Fibroblast of skin of right quadriceps (primary cell): ENCODE measurements at regions not wholly inside any gene's neighbourhood (a gene's known extent, or its start where the extent isn't known, plus 50 kb on each side); places are given as distances from the start of the nearest gene placed in this dataset.
"Not testable (repeated sequence)": the region's sequence is repeated elsewhere in the genome, so short reads cannot be mapped to it uniquely, and the experiment has no call there.

Experiments used
- DNase-seq: peaks from one replicate; pipeline ENCODE4 v3.0.0-alpha.2; 2013

- no peak for DNase-seq
Measured at GRCh38 chr6:97923249-97923648, 640.2 kb upstream of the MMS22L start.

GRCh38 chr6:97925504-97925903, 642.5 kb upstream of the MMS22L start:
- DNase-seq = no peak

- no peak for DNase-seq
Measured at GRCh38 chr6:97939440-97940168, 656.6 kb upstream of the MMS22L start.

- DNase-seq = peak; percentile 67
Measured at GRCh38 chr6:97947841-97948240, 664.8 kb upstream of the MMS22L start.

GRCh38 chr6:97958134-97958533, 675.1 kb upstream of the MMS22L start:
- no peak for DNase-seq

- peak; percentile 8 for DNase-seq
Measured at GRCh38 chr6:97963193-97963592, 680.2 kb upstream of the MMS22L start.

- no peak for DNase-seq
Measured at GRCh38 chr6:97969065-97969464, 686.0 kb upstream of the MMS22L start.

- no peak for DNase-seq
Measured at GRCh38 chr6:97977084-97977483, 694.1 kb upstream of the MMS22L start.

GRCh38 chr6:97978855-97979271, 695.8 kb upstream of the MMS22L start:
- no peak for DNase-seq

GRCh38 chr6:97979285-97979684, 696.3 kb upstream of the MMS22L start:
- not testable (repeated sequence) for DNase-seq

GRCh38 chr6:97989451-97989850, 706.4 kb upstream of the MMS22L start:
- DNase-seq = no peak

GRCh38 chr6:97995158-97995557, 712.1 kb upstream of the MMS22L start:
- no peak for DNase-seq

- DNase-seq = no peak
Measured at GRCh38 chr6:98002678-98003077, 719.7 kb upstream of the MMS22L start.

GRCh38 chr6:98014442-98015201, 731.6 kb upstream of the MMS22L start:
- DNase-seq = no peak

- DNase-seq = no peak
Measured at GRCh38 chr6:98016565-98016964, 733.5 kb upstream of the MMS22L start.

GRCh38 chr6:98020222-98020621, 737.2 kb upstream of the MMS22L start:
- DNase-seq = no peak

- DNase-seq = no peak
Measured at GRCh38 chr6:98024359-98024758, 741.3 kb upstream of the MMS22L start.

- no peak for DNase-seq
Measured at GRCh38 chr6:98027898-98028297, 744.9 kb upstream of the MMS22L start.

- no peak for DNase-seq
Measured at GRCh38 chr6:98033617-98034016, 750.6 kb upstream of the MMS22L start.

GRCh38 chr6:98036344-98036923, 753.4 kb upstream of the MMS22L start:
- no peak for DNase-seq

- no peak for DNase-seq
Measured at GRCh38 chr6:98037571-98037970, 754.6 kb upstream of the MMS22L start.

- DNase-seq = no peak
Measured at GRCh38 chr6:98039443-98039842, 756.4 kb upstream of the MMS22L start.

- DNase-seq = peak; percentile 14
Measured at GRCh38 chr6:98039904-98040607, 757.0 kb upstream of the MMS22L start.
